Liver (tissue), 8 donors: ENCODE measurements at regions not wholly inside any gene's neighbourhood (a gene's known extent, or its start where the extent isn't known, plus 50 kb on each side); places are given as distances from the start of the nearest gene placed in this dataset.

Experiments
- DNase-seq: peaks from one replicate; pipeline ENCODE4 v3.0.0-alpha.2; 2017; ENCODE audit warnings: low spot score
- H3K27ac ChIP-seq, 2 donors: one replicate each; pipeline ENCODE4 v1.7.0; 2013; ENCODE audit warnings: inconsistent platforms in 2 of 2, low read length in 2 of 2, control low read depth in 1 of 2, low read depth in 1 of 2, mild to moderate bottlenecking in 1 of 2
- H3K27me3 ChIP-seq, 4 donors: one replicate each; pipeline versions ENCODE4 v1.6.1 to v1.7.0; 2013; ENCODE audit warnings: low read length in 3 of 4, inconsistent platforms in 1 of 4, mild to moderate bottlenecking in 1 of 4, moderate library complexity in 1 of 4; ENCODE audit not compliant: control insufficient read depth in 4 of 4, insufficient read depth in 4 of 4
- H3K36me3 ChIP-seq, 4 donors: one replicate each; pipeline versions ENCODE4 v1.6.1 to v1.7.0; 2013; ENCODE audit warnings: low read length in 3 of 4, mild to moderate bottlenecking in 3 of 4, low read depth in 1 of 4, moderate library complexity in 1 of 4; ENCODE audit not compliant: control insufficient read depth in 4 of 4, insufficient read depth in 3 of 4
- H3K4me1 ChIP-seq, 4 donors: one replicate each; pipeline versions ENCODE4 v1.6.1 to v1.7.0; 2013; ENCODE audit warnings: low read length in 3 of 4, mild to moderate bottlenecking in 3 of 4, moderate library complexity in 1 of 4; ENCODE audit not compliant: control insufficient read depth in 4 of 4, insufficient read depth in 4 of 4
- H3K4me3 ChIP-seq, 3 donors: one replicate each; pipeline versions ENCODE4 v1.6.1 to v1.7.0; 2013; ENCODE audit warnings: low read length in 3 of 3, control low read depth in 1 of 3, low read depth in 1 of 3, mild to moderate bottlenecking in 1 of 3
- H3K9ac ChIP-seq, 2 donors: one replicate each; pipeline ENCODE4 v1.7.0; 2013; ENCODE audit warnings: low read length in 2 of 2, mild to moderate bottlenecking in 2 of 2, moderate library complexity in 2 of 2, control low read depth in 1 of 2, low read depth in 1 of 2
- H3K9me3 ChIP-seq, 4 donors: one replicate each; pipeline versions ENCODE4 v1.6.1 to v1.7.0; 2013; ENCODE audit warnings: low read length in 3 of 4; ENCODE audit not compliant: control insufficient read depth in 4 of 4
- ATF3 ChIP-seq: IDR thresholded peaks from 2 replicates; pipeline ENCODE4 v1.6.1; 2016; ENCODE audit warnings: antibody characterized with exemption
- CTCF ChIP-seq: fragments of 150-350 bp; IDR thresholded peaks from 2 replicates; pipeline ENCODE4 v1.5.1; 2017; ENCODE audit warnings: improper control_type of control experiment, low read depth, low read length; ENCODE audit not compliant: missing input control
- EGR1 ChIP-seq, 2 donors: IDR thresholded peaks; 2 replicates each; pipeline ENCODE4 v1.6.1; 2016 to 2018; ENCODE audit warnings: antibody characterized with exemption in 2 of 2, low read depth in 2 of 2
- FOXA1 ChIP-seq: IDR thresholded peaks from 2 replicates; pipeline ENCODE4 v1.6.1; 2016; ENCODE audit warnings: antibody characterized with exemption
- FOXA2 ChIP-seq: IDR thresholded peaks from 2 replicates; pipeline ENCODE4 v1.6.1; 2016; ENCODE audit warnings: antibody characterized with exemption
- GABPA ChIP-seq, 2 donors: IDR thresholded peaks in 1 of 2; conservative IDR thresholded peaks in 1 of 2; 2 replicates each; pipeline ENCODE4 v1.6.1; 2016; ENCODE audit warnings: antibody characterized with exemption in 2 of 2, mild to moderate bottlenecking in 1 of 2, moderate library complexity in 1 of 2
- HNF4A ChIP-seq, 2 donors: conservative IDR thresholded peaks; 2 replicates each; pipeline ENCODE4 v1.6.1; 2016; ENCODE audit warnings: antibody characterized with exemption in 2 of 2, mild to moderate bottlenecking in 2 of 2
- HNF4G ChIP-seq: IDR thresholded peaks from 2 replicates; pipeline ENCODE4 v1.6.1; 2016; ENCODE audit warnings: antibody characterized with exemption
- JUND ChIP-seq, 2 donors: IDR thresholded peaks; 2 replicates each; pipeline ENCODE4 v1.6.1; 2016; ENCODE audit warnings: antibody characterized with exemption in 2 of 2
- MAX ChIP-seq: IDR thresholded peaks from 2 replicates; pipeline ENCODE4 v1.6.1; 2016; ENCODE audit warnings: antibody characterized with exemption
- NR2F2 ChIP-seq: IDR thresholded peaks from 2 replicates; pipeline ENCODE4 v1.6.1; 2016; ENCODE audit warnings: antibody characterized with exemption
- RAD21 ChIP-seq, 2 donors: IDR thresholded peaks; 2 replicates each; pipeline ENCODE4 v1.6.1; 2016; ENCODE audit warnings: antibody characterized with exemption in 2 of 2, mild to moderate bottlenecking in 2 of 2
- REST ChIP-seq: IDR thresholded peaks from 2 replicates; pipeline ENCODE4 v1.6.1; 2016; ENCODE audit warnings: antibody characterized with exemption, mild to moderate bottlenecking
- RXRA ChIP-seq, 2 donors: IDR thresholded peaks; 2 replicates each; pipeline ENCODE4 v1.6.1; 2017 to 2018; ENCODE audit warnings: antibody characterized with exemption in 2 of 2, mild to moderate bottlenecking in 1 of 2
- SP1 ChIP-seq: IDR thresholded peaks from 2 replicates; pipeline ENCODE4 v1.6.1; 2018; ENCODE audit warnings: antibody characterized with exemption, mild to moderate bottlenecking
- TAF1 ChIP-seq: conservative IDR thresholded peaks from 2 replicates; pipeline ENCODE4 v1.6.1; 2016; ENCODE audit warnings: antibody characterized with exemption, mild to moderate bottlenecking
- YY1 ChIP-seq: IDR thresholded peaks from 2 replicates; pipeline ENCODE4 v1.6.1; 2016; ENCODE audit warnings: antibody characterized with exemption, mild to moderate bottlenecking
- ZBTB33 ChIP-seq: IDR thresholded peaks from 2 replicates; pipeline ENCODE4 v1.6.1; 2016; ENCODE audit warnings: antibody characterized with exemption
- WGBS: extraction: QIAGEN DNeasy Blood & Tissue Kit; methylation state at CpG from one replicate; pipeline ENCODE4 v1.1.7; 2013; 5-methylcytosine and 5-hydroxymethylcytosine counted together
- donor health status: healthy.
- donor health status: healthy.
- donor health status: healthy.
- donor health status: healthy.
- donor health status: healthy.

GRCh38 chr18:75656563-75657247, 229.2 kb upstream of the SMIM21 start:
- 83% methylated on average over 6 of the region's 6 CpGs for WGBS
- no peak for DNase-seq

More at GRCh38 chr18:75656563-75657247, 229.2 kb upstream of the SMIM21 start:
- no peak overlapping the region for H3K4me3 ChIP-seq
- H3K4me1 ChIP-seq, result no peaks in the 10 kb centered on the region
- no peak overlapping the region for H3K27ac ChIP-seq
- peaks cover 0 to 5% (median 2%) of the 10 kb centered on the region in 4 donors for H3K27me3 ChIP-seq
- no peaks in the 10 kb centered on the region for H3K9me3 ChIP-seq
- no peak for TF ChIP-seq HNF4G
- TF ChIP-seq YY1, result no peak
- TF ChIP-seq REST, result no peak
- no peak for TF ChIP-seq GABPA (IDR thresholded peaks at IDR 0.05 in 1 of 2, conservative IDR thresholded peaks at IDR 0.05 in 1 of 2)
- TF ChIP-seq ATF3, result no peak
- no peak for TF ChIP-seq FOXA2
- TF ChIP-seq TAF1, result no peak
- no peak for TF ChIP-seq SP1
- TF ChIP-seq RXRA (IDR thresholded peaks at IDR 0.05), result no peak
- no peak for TF ChIP-seq RAD21 (IDR thresholded peaks at IDR 0.05)
- TF ChIP-seq CTCF, result no peak
- TF ChIP-seq NR2F2, result no peak
- no peak for TF ChIP-seq MAX
- no peak for TF ChIP-seq FOXA1
- TF ChIP-seq HNF4A (conservative IDR thresholded peaks at IDR 0.05), result no peak
- no peak for TF ChIP-seq JUND (IDR thresholded peaks at IDR 0.05)
- TF ChIP-seq EGR1 (IDR thresholded peaks at IDR 0.05; ENCODE audit: low read depth in 2 of 2), result no peak
- no peak for TF ChIP-seq ZBTB33
- no peak overlapping the region for H3K9ac ChIP-seq
- H3K36me3 ChIP-seq, result no peaks in the 10 kb centered on the region
